NCI-H2227 (cell line): ENCODE measurements at regions not wholly inside any gene's neighbourhood (a gene's known extent, or its start where the extent isn't known, plus 50 kb on each side); places are given as distances from the start of the nearest gene placed in this dataset.

Experiments
- DNase-seq: peaks from one replicate; lab custom pipeline; 2025; ENCODE audit not compliant: unreplicated experiment; lab: John Stamatoyannopoulos, UW

GRCh38 chr1:244953901-244954300, 89.6 kb upstream of the HNRNPU start:
- DNase-seq = no peak

- no peak for DNase-seq
Measured at GRCh38 chr1:244952940-244953339, 88.6 kb upstream of the HNRNPU start.

- no peak for DNase-seq
Measured at GRCh38 chr1:244952280-244952933, 88.1 kb upstream of the HNRNPU start.

- DNase-seq = no peak
Measured at GRCh38 chr1:244948416-244948815, 84.1 kb upstream of the HNRNPU start.

GRCh38 chr1:244945109-244945671, 80.8 kb upstream of the HNRNPU start:
- no peak for DNase-seq

- DNase-seq = no peak
Measured at GRCh38 chr1:244941121-244941520, 76.8 kb upstream of the HNRNPU start.

- no peak for DNase-seq
Measured at GRCh38 chr1:244937099-244937498, 72.8 kb upstream of the HNRNPU start.

GRCh38 chr1:244920911-244921761, 56.8 kb upstream of the HNRNPU start:
- DNase-seq = no peak

GRCh38 chr1:244919320-244920282, 55.3 kb upstream of the HNRNPU start:
- DNase-seq = peak; percentile 22

- peak; percentile 56 for DNase-seq
Measured at GRCh38 chr1:244918421-244919319, 54.3 kb upstream of the HNRNPU start.

GRCh38 chr1:244917073-244917670, 52.8 kb upstream of the HNRNPU start:
- DNase-seq = peak; percentile 22

GRCh38 chr1:244915736-244916135, 51.4 kb upstream of the HNRNPU start:
- DNase-seq = no peak

- DNase-seq = no peak
Measured at GRCh38 chr1:244914761-244915160, 50.4 kb upstream of the HNRNPU start.
